GM12874 (cell line): ENCODE measurements at regions not wholly inside any gene's neighbourhood (a gene's known extent, or its start where the extent isn't known, plus 50 kb on each side); places are given as distances from the start of the nearest gene placed in this dataset.

ENCODE experiments used
- TF ChIP-seq, protein P1 (sequence below): IDR thresholded peaks from 2 replicates; pipeline ENCODE4 v1.5.1; 2011; ENCODE audit warnings: low read depth, mild to moderate bottlenecking, control low read depth, low read length, moderate library complexity; ENCODE audit not compliant: insufficient read depth

DNA sequence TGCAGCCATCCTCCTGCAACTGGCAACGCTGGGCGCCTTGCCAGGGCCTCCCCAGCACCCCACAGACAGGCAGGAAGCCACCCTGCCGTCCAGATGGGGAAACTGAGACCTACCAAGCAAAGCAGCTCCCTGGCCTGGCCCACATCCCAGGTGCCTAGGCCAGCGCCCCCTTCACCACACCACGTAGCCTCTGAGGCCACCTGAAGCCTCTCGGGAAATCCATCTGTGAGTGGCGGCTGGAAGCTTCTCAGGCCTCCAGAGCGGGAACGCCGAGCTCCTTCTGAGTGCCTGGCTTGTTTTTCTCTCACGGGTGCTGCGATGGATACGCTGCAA is 58.7 kb downstream of the UNCX start:
- TF ChIP-seq, protein P1, sequence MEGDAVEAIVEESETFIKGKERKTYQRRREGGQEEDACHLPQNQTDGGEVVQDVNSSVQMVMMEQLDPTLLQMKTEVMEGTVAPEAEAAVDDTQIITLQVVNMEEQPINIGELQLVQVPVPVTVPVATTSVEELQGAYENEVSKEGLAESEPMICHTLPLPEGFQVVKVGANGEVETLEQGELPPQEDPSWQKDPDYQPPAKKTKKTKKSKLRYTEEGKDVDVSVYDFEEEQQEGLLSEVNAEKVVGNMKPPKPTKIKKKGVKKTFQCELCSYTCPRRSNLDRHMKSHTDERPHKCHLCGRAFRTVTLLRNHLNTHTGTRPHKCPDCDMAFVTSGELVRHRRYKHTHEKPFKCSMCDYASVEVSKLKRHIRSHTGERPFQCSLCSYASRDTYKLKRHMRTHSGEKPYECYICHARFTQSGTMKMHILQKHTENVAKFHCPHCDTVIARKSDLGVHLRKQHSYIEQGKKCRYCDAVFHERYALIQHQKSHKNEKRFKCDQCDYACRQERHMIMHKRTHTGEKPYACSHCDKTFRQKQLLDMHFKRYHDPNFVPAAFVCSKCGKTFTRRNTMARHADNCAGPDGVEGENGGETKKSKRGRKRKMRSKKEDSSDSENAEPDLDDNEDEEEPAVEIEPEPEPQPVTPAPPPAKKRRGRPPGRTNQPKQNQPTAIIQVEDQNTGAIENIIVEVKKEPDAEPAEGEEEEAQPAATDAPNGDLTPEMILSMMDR: no peak

DNA sequence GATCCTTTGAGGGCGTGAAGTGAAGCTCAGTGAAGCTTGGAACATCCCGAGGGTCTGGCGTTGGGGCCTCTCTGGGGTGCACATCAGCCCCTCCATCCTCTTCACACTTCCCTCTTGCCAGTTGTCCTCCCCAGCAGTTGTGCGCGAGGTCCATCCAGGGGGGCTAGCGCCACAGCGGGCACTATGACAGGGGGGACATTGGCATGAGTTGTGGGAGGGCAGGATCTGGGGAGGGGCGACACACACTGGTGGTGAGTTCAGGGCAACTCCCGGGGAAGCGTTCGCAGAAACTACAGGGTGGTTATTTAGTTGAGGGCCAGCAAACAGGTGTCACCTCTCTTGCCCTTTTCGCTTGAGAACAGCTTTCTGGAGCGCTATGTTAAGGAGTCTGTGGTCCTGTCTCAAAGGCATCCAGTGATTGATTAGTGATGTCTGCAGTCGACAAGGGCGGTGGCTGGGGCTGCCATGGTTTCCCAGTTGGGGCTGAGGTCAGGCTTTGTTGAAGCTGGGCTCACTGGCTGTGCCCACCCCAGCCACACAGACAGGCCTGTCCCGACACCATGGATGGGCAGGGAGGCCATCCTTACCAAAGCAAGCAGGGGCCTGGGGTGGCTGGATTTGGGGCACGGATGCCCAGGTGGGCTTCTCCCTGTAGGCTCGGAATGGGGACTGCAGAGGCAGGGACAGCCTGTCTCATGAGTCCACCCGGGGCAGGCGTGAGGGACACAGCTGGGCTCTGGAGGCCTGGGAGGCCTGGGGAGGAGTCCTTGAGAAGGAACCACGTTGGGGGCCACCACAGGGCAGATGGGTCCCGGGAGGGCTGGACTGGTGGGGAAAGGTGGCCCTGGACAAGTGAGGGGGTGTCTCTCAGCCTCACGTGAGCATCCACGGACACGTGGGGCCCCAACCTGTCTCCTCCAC is 59.4 kb downstream of the UNCX start:
- TF ChIP-seq, protein P1: no peak

DNA sequence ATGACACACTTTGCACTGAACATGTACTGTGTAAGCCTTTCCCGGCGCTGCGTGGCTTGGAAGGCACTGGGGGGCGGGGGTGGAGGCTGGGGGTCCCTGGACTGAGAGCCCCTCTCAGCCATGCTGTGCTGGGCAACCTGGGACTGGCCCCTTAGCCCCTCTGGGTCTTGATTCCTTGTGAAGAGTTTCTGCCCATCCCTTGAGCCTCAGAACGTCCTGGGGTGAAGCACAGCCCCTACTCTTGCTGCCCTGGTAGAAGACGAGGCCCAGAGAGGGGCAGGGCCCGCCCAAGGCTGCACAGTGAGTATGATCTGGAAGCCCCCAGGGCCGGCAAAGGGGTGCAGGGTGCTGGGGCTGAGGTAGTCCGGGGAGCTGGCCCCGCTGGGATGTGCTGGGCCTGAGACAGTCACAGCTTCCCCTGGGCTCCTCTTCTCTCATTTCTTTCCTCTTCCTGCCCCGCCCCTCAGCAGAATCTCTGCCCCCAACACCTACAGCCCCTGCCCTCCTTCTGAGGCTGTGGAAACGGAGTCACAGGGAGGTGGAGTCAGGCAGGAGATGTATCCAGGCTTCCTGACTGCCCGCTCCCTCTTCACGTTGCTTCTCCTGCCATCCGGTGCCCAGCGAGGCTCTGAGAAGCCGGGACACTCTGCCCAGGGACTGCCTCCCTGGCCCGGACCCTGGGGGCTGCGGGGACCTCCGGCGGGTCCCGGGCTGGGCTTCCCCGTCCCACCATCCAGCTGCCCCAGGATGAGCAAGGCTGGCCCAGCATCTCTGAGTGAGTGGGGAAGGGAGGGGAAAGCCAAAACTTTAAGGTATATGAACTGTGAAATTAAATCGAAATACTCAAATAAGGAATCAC is 60.5 kb downstream of the UNCX start:
- TF ChIP-seq, protein P1: no peak

DNA sequence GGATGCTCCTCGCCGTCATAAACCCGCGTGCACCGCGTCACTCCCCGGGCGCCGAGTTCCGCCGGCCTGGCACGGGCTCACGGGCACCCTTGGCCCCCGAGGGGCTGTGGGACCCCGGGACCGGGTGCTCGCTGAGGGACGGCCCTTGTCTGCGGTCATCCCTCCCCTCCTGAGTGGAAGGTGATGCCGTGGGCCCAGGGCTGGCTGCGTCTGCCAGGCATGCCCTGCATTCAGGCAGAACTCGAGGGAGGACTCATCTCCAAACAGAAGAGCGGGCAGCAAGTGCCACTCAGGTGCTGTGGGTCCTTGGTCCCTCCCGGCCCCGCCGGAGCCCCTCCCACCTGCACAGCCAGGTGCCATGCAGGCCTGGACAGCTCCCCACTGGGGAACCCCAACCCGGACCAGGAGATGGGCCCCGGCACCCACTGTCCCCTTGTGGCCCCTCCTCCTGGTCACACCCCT is 61.3 kb downstream of the UNCX start:
- TF ChIP-seq, protein P1: no peak

DNA sequence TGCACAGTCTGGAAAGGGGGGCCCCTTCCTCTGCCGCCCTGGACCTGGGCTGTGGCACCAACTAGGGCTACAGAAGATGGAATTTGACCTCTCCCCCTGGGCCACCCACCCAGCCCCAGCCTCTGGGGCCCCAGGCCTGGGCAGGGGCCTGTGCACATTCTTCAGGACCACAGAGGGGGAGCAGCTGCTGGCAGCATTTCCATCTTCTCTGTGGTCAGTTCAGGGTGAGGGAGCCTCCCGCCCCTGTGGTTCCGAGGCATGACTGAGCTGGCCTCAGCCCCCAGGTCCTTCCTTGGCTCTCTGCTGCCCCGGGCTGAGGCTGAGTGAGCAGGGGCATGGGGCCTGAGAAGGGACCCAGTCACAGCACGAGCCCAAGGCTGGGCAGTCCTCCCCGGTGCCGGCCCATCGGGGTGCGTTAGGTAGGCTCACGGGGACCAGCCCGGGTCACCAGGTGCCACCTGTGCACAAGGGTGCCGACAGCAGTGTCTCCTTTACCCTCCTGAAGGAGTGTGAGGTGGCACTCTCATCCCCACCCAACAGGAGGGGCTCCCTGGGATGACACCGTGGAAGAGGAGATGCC is 63.2 kb downstream of the UNCX start:
- TF ChIP-seq, protein P1: no peak

DNA sequence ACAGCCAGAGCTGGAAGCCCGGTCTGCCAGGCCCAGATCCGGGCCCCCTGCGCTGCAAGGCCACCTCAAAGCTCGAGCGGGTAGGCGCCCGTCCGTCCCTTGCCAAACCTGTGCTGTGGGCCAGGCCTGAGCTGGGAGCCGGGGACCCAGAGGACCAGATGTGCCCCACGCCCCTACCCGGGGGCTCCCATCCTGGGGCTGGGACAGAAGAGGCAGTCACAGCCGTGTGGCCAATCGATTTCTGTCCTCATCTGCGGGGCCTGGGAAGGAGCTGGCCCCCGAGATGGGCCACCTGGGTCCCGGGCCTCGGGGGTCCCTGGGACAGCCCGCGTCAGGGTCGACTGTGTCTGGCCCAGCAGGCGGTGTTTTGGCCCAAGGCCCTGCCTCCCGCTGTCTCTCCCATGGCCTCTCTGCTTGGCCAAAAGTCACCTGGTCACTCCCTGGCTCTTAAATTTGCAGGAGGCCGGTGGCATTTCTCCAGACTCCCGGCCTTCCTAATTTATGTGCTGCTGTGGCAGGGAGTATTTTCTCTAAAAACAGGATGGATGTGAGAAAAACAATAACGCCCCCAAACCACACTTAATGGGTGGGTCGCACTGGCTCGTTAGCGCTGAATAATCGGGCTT is 63.8 kb downstream of the UNCX start:
- TF ChIP-seq, protein P1: no peak
